ENCODE measurements at regions not wholly inside any gene's neighbourhood (a gene's known extent, or its start where the extent isn't known, plus 50 kb on each side); places are given as distances from the start of the nearest gene placed in this dataset.

DNA sequence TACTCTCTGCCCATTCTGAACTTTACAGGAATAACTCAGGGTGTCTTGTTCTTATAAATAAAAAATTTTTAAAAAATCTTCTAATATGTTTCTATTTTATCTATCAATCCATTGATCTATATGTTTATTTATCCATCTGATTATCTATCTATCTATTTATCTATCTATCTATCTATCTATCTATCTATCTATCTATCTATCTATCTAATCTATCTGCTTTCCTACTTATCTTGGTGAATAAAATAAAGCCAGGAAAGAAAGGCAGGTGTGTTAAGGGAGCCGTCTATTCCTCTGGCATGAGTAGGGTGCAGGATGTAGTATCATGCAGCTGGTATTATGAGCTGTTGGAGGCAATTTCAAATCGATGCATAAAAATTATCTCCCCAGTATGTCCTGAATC lies 153.0 kb downstream of the FOXA2 start:
- no peak for DNase-seq

GRCh38 chr20:22430746-22431168 lies 153.6 kb downstream of the FOXA2 start:
- ATAC-seq (no peak), DNase-seq (no peak)

More for the DNA sequence above, 153.0 kb downstream of the FOXA2 start:
- no peak for ATAC-seq

- ATAC-seq (no peak), DNase-seq (no peak)
Measured at GRCh38 chr20:22430154-22430745, 154.1 kb downstream of the FOXA2 start.

- DNase-seq, result no peak
- no peak for ATAC-seq
Measured at GRCh38 chr20:22429175-22430153, 154.9 kb downstream of the FOXA2 start.

DNA sequence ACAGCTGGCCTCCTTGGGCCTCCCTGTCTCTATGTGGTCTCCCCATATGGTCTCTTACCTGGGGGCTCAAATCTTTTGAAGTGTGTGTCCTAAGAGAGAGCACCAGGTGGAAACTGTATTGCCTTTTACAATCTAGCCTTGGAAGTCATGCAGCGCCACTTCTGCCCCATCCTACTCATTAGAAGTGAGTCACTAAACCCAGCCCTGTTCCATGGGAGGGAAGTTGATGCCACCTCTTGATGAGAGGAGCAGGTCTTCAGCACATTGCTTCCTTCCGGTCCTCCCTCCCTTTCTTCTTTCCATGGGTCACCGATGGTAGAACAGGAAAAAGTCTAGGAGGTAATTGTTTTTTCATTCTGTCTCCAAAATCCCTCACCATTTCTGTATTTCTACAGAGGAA lies 156.3 kb downstream of the FOXA2 start:
- DNase-seq, result no peak

GRCh38 chr20:22426772-22427171 lies 157.6 kb downstream of the FOXA2 start:
- DNase-seq (no peak), ATAC-seq (no peak)

More for the DNA sequence above, 156.3 kb downstream of the FOXA2 start:
- ATAC-seq, result no peak

DNA sequence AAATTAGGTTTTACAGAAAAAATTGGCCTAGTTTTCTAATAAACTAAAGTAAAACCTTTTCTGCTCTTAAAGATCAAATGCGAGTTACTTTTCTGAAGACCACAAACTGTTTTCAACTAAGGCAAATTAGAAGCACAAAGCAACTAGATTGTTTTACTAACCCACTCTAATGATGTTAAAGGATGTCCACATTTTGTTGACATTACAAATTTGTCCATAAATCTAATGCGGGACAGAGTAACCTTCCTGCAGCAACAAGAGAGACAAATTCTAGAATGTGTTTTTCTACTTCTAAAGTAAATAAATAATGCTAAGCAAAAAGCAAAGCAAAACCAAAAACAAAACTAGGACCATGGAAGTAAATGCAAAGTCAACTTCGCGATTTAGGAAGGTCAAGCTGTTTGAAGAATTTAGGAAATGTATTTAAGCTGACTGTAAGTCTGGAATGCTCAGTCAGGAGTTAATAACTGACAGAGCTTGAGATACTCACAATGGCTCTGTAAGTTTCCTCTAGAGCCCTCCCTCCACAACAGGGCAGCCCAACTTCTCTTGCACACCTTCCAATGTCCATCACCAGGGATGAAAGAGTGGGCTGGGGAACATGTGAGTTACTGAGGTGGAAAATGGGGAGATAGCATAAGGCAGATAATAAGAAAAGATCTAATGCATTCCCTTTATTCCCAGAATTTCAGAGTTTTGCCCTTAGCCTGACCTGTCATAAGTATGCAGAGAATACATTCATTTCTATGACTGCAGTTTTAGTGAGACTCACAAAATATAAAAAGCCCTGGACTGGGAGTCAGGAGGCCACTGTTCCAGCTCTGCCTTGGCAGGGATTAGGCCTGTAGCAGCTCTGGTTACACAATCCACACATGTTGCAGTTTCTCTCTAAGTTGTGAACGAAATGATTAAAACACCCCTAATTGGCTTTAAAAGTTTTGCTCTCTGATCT lies 158.8 kb downstream of the FOXA2 start:
- ATAC-seq (no peak), DNase-seq (no peak)

GRCh38 chr20:22423190-22423832 lies 161.1 kb downstream of the FOXA2 start:
- ATAC-seq (no peak), DNase-seq (no peak)

GRCh38 chr20:22420116-22420598 lies 164.2 kb downstream of the FOXA2 start:
- no peak for ATAC-seq
- DNase-seq, result no peak

GRCh38 chr20:22418738-22419137 lies 165.6 kb downstream of the FOXA2 start:
- no peak for ATAC-seq
- no peak for DNase-seq

- no peak for ATAC-seq
- DNase-seq, result no peak
Measured at GRCh38 chr20:22414305-22414742, 170.0 kb downstream of the FOXA2 start.

- DNase-seq (no peak), ATAC-seq (no peak)
Measured at GRCh38 chr20:22412977-22413868, 171.1 kb downstream of the FOXA2 start.

- DNase-seq (no peak), ATAC-seq (no peak)
Measured at GRCh38 chr20:22411627-22412450, 172.5 kb downstream of the FOXA2 start.

DNA sequence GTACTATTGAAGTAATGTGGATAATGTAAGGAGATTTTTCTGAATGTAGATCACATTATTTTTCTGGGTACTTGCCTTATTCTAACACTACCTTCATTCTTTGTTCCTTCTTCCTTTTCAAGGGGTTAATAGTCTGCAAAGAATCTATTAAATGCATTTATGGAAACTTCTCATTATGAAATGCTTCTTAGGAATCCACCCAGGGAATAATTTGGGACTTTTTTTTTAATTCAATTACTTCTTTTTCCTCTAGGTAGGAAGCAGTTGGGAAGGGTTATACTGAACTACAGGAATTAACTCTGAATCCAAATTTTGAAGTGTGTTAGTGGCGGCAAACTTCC lies 173.1 kb downstream of the FOXA2 start:
- ATAC-seq, result no peak
- no peak for DNase-seq

DNA sequence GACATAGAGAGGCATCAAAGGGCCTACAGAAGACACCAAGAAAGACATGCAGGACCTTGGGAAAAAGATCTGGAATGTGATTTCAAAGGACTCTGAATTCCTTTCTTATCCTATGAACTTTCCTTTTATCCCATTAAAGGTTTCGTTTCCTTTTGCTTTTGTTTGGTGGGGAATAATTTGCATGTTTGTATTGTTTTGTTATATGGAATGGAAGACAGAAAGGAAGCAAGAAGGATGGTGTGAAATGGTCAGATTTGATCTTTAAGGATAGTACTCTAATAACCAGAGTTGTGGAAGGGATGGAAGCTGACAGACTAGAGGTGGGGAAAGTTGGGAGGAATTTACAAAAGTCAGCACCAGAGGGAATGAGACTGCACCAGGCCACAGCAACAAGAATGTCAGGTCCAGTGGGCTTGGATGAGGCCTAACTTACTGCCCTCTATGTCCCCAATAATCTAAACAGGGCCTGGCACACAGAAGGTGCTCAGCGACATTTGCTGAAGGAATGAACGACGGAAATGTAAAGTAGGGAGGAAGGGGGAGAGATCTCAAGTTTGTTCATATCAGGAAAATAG lies 173.7 kb downstream of the FOXA2 start:
- ATAC-seq, result no peak
- DNase-seq, result no peak

DNA sequence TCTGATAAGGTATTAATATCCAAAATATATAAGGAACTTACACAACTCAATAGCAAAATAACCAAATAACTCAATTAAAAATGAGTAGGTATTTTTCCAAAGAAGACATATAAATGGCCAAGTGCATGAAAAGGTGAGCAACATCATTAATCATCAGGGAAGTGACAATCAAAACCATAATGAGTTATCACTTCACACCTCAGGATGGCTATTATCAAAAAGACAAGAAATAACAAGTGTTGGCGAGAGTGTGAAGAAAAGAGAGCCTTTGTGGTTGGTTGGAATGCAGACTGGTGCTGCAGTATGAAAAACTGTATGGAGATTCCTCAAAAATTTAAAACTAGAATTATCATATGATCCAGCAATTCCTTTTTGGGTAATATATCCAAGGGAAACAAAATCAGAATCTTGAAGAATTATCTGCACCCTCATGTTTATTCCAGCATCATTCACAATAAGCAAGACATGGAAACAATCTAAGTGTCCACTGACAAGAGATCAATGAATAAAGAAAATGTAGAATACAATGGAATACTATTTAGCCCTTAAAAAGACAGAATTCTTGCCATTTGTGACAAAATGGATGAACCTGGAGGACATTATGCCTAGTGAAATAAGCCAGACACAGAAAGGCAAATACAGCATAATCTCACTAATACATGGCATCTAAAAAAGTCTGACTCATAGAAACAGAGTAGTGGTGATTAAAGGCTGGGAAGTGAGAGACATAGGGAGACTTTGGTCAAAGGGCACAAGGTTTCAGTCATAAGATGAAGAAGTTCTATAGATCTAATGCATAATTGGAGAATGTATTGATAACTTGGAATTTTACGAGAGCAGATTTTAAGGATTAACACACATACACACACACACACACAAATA lies 175.6 kb downstream of the FOXA2 start:
- DNase-seq (no peak), ATAC-seq (no peak)

- no peak for DNase-seq
- no peak for ATAC-seq
Measured at GRCh38 chr20:22407237-22408193, 176.9 kb downstream of the FOXA2 start.
